SK-N-SH treated with all-trans-retinoic acid at 6 μM for 48 hours (cell line): ENCODE measurements at regions not wholly inside any gene's neighbourhood (a gene's known extent, or its start where the extent isn't known, plus 50 kb on each side); places are given as distances from the start of the nearest gene placed in this dataset.
"Not testable (repeated sequence)": the region's sequence is repeated elsewhere in the genome, so short reads cannot be mapped to it uniquely, and the experiment has no call there.

Experiments
- ARNTL ChIP-seq: fragments of 450-650 bp; formaldehyde crosslinking; IDR thresholded peaks from 2 replicates; pipeline ENCODE4 v1.5.0; 2020; ENCODE audit warnings: low read depth, mild to moderate bottlenecking, moderate library complexity, borderline replicate concordance
- ESRRG ChIP-seq: fragments of 250-450 bp; sonication (Bioruptor Pico); IDR thresholded peaks from 2 replicates; pipeline ENCODE4 v1.6.1; 2021; ENCODE audit warnings: mild to moderate bottlenecking
- ISL1 ChIP-seq: fragments of 250-450 bp; sonication (Bioruptor Pico); IDR thresholded peaks from 2 replicates; pipeline ENCODE4 v2.1.2; 2022; ENCODE audit warnings: mild to moderate bottlenecking, moderate library complexity
- PPARA ChIP-seq: fragments of 250-450 bp; sonication (Bioruptor Pico); IDR thresholded peaks from 2 replicates; pipeline ENCODE4 v1.5.0; 2020; ENCODE audit warnings: mild to moderate bottlenecking, borderline replicate concordance
- RARB ChIP-seq: fragments of 250-450 bp; sonication (Bioruptor Pico); IDR thresholded peaks from 2 replicates; pipeline ENCODE4 v1.8.0; 2021; ENCODE audit warnings: mild to moderate bottlenecking, moderate library complexity
- TF ChIP-seq, protein P1 (sequence below): fragments of 250-450 bp; sonication (Bioruptor Pico); IDR thresholded peaks from 2 replicates; pipeline ENCODE4 v1.8.0; 2020; ENCODE audit warnings: mild to moderate bottlenecking, moderate library complexity, borderline replicate concordance

DNA sequence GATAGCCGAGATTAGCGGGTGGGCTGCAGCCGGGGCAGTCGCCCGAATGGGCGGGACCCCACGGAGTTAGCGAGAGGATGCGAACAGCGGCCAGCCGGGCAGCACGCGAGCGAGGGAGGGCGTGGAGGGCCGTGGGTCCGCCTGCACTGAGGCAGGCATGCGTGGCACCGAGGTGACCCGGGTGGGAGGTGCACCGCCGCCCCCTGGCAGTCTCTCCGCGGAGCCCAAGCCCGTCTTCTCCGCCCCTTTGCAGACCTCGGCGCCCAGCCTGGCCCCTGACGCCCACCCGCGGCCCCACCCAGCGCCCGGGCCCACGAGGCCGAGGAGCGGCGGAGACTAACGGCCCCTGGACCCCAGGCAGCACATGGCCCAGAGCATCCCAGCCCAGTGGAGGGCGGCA, 266.7 kb upstream of the PLCXD1 start:
- not testable (repeated sequence) for TF ChIP-seq ARNTL, ISL1, RARB, PPARA, ESRRG (CRISPR knock-in tag)
- TF ChIP-seq, protein P1, sequence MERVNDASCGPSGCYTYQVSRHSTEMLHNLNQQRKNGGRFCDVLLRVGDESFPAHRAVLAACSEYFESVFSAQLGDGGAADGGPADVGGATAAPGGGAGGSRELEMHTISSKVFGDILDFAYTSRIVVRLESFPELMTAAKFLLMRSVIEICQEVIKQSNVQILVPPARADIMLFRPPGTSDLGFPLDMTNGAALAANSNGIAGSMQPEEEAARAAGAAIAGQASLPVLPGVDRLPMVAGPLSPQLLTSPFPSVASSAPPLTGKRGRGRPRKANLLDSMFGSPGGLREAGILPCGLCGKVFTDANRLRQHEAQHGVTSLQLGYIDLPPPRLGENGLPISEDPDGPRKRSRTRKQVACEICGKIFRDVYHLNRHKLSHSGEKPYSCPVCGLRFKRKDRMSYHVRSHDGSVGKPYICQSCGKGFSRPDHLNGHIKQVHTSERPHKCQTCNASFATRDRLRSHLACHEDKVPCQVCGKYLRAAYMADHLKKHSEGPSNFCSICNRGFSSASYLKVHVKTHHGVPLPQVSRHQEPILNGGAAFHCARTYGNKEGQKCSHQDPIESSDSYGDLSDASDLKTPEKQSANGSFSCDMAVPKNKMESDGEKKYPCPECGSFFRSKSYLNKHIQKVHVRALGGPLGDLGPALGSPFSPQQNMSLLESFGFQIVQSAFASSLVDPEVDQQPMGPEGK, result not testable (repeated sequence)
